Mammary epithelial cell (primary cell): ENCODE measurements at regions not wholly inside any gene's neighbourhood (a gene's known extent, or its start where the extent isn't known, plus 50 kb on each side); places are given as distances from the start of the nearest gene placed in this dataset.
"Not testable (repeated sequence)": the region's sequence is repeated elsewhere in the genome, so short reads cannot be mapped to it uniquely, and the experiment has no call there.

ENCODE experiments used
- EZH2 ChIP-seq: IDR thresholded peaks from 2 replicates; pipeline ENCODE4 v1.6.1; 2012; ENCODE audit warnings: low read length, inconsistent platforms, borderline replicate concordance
- TF ChIP-seq, protein P1 (sequence below), 2 donors: IDR thresholded peaks in 1 of 2; conservative IDR thresholded peaks in 1 of 2; 2 replicates each; pipeline ENCODE4 v1.5.1; 2011 to 2012; ENCODE audit warnings: inconsistent platforms in 2 of 2, low read length in 2 of 2, mild to moderate bottlenecking in 2 of 2, control low read depth in 1 of 2, low read depth in 1 of 2; ENCODE audit not compliant: insufficient read depth in 1 of 2; ENCODE audit errors: extremely low read depth in 1 of 2

DNA sequence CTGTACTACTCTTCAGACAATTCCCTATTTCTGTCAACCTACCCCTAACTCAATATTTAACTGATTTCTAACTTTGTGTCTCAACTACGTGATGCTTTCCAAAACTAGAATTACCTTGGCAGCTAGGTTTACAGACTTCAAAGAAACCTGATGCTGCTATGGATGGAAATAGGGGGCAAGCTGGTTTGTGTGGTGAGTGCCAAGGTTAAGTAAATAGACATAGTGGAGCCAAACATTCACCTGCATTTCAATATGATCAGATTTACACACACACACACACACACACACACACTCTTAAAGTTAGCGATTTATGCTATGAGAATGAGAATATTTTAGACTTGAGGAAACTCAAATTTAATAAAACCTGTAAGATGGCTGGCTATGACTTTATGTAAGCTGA, 52.1 kb upstream of the POMZP3 start:
- TF ChIP-seq, protein P1, sequence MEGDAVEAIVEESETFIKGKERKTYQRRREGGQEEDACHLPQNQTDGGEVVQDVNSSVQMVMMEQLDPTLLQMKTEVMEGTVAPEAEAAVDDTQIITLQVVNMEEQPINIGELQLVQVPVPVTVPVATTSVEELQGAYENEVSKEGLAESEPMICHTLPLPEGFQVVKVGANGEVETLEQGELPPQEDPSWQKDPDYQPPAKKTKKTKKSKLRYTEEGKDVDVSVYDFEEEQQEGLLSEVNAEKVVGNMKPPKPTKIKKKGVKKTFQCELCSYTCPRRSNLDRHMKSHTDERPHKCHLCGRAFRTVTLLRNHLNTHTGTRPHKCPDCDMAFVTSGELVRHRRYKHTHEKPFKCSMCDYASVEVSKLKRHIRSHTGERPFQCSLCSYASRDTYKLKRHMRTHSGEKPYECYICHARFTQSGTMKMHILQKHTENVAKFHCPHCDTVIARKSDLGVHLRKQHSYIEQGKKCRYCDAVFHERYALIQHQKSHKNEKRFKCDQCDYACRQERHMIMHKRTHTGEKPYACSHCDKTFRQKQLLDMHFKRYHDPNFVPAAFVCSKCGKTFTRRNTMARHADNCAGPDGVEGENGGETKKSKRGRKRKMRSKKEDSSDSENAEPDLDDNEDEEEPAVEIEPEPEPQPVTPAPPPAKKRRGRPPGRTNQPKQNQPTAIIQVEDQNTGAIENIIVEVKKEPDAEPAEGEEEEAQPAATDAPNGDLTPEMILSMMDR (conservative IDR thresholded peaks at IDR 0.05 in 1 of 2, IDR thresholded peaks at IDR 0.05 in 1 of 2; ENCODE audit: extremely low read depth in 1 of 2, insufficient read depth in 1 of 2, low read depth in 1 of 2, low read length in 2 of 2) = not testable (repeated sequence)
- not testable (repeated sequence) for TF ChIP-seq EZH2
